ENCODE measurements at regions not wholly inside any gene's neighbourhood (a gene's known extent, or its start where the extent isn't known, plus 50 kb on each side); places are given as distances from the start of the nearest gene placed in this dataset.

DNA sequence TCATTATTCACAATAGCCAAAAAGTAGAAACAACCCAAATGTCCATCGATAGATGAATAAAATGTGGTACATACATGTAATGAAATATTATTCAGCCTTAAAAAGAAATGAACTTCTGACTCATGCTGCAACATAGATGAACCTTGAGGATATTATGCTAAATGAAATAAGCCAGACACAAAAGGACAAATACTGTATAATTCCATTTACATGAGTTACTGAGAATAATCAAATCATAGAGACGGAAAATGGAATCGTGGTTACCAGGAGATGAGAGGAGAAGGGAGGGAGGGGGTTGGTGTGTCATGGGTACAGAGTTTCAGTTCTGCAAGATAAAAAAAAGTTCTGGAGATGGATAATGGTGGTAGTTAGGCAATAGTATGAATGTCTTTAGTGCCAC is 184.1 kb downstream of the PSMG1 start:
- TF ChIP-seq, protein P1, sequence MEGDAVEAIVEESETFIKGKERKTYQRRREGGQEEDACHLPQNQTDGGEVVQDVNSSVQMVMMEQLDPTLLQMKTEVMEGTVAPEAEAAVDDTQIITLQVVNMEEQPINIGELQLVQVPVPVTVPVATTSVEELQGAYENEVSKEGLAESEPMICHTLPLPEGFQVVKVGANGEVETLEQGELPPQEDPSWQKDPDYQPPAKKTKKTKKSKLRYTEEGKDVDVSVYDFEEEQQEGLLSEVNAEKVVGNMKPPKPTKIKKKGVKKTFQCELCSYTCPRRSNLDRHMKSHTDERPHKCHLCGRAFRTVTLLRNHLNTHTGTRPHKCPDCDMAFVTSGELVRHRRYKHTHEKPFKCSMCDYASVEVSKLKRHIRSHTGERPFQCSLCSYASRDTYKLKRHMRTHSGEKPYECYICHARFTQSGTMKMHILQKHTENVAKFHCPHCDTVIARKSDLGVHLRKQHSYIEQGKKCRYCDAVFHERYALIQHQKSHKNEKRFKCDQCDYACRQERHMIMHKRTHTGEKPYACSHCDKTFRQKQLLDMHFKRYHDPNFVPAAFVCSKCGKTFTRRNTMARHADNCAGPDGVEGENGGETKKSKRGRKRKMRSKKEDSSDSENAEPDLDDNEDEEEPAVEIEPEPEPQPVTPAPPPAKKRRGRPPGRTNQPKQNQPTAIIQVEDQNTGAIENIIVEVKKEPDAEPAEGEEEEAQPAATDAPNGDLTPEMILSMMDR (IDR thresholded peaks at IDR 0.05; ENCODE audit: low read length) = no peak
- no peak for TF ChIP-seq EZH2phosphoT487 (IDR thresholded peaks at IDR 0.05; ENCODE audit: low read length)

Data from MM.1S (cell line).